ENCODE measurements at regions not wholly inside any gene's neighbourhood (a gene's known extent, or its start where the extent isn't known, plus 50 kb on each side); places are given as distances from the start of the nearest gene placed in this dataset.

GRCh38 chr12:75908961-75909605 is 122.5 kb downstream of the PHLDA1 start:
- peaks cover 11% of the 10 kb centered on the region for H3K4me1 ChIP-seq (ENCODE audit: low read depth)
- H3K4me3 ChIP-seq = no peak overlapping the region
- no peaks in the 10 kb centered on the region for H3K36me3 ChIP-seq
- no peak overlapping the region for H3K27ac ChIP-seq
- no peaks in the 10 kb centered on the region for H3K27me3 ChIP-seq
- no peaks in the 10 kb centered on the region for H3K9me3 ChIP-seq (ENCODE audit: low read depth)
- no peak for TF ChIP-seq CTCF (IDR thresholded peaks at IDR 0.05; ENCODE audit: low read depth, low read length)
- DNase-seq (ENCODE audit: low read depth in 1 of 2, low spot score in 1 of 2) = peak in 1 of 2 donors; percentile 92

- H3K4me3 ChIP-seq = no peak overlapping the region
- H3K36me3 ChIP-seq = no peaks in the 10 kb centered on the region
- no peak overlapping the region for H3K27ac ChIP-seq
- no peak for DNase-seq (ENCODE audit: low read depth in 1 of 2, low spot score in 1 of 2)
- TF ChIP-seq CTCF (IDR thresholded peaks at IDR 0.05; ENCODE audit: low read depth, low read length) = no peak
- H3K4me1 ChIP-seq (ENCODE audit: low read depth) = no peaks in the 10 kb centered on the region
- H3K9me3 ChIP-seq (ENCODE audit: low read depth) = no peaks in the 10 kb centered on the region
- no peaks in the 10 kb centered on the region for H3K27me3 ChIP-seq
Observed at GRCh38 chr12:75905922-75906321, 125.7 kb downstream of the PHLDA1 start.

- Histone ChIP-seq H3K27me3 (no peaks in the 10 kb centered on the region), H3K4me3 (no peak overlapping the region), H3K27ac (no peak overlapping the region), H3K36me3 (no peaks in the 10 kb centered on the region), H3K9me3 (ENCODE audit: low read depth) (no peaks in the 10 kb centered on the region), H3K4me1 (ENCODE audit: low read depth) (no peaks in the 10 kb centered on the region)
- no peak for TF ChIP-seq CTCF (IDR thresholded peaks at IDR 0.05; ENCODE audit: low read depth, low read length)
- DNase-seq (ENCODE audit: low read depth in 1 of 2, low spot score in 1 of 2) = no peak
Observed at GRCh38 chr12:75900781-75901254, 130.8 kb downstream of the PHLDA1 start.

- Histone ChIP-seq H3K4me3 (no peak overlapping the region), H3K9me3 (ENCODE audit: low read depth) (no peaks in the 10 kb centered on the region), H3K4me1 (ENCODE audit: low read depth) (peaks cover 3% of the 10 kb centered on the region), H3K36me3 (no peaks in the 10 kb centered on the region), H3K27me3 (no peaks in the 10 kb centered on the region), H3K27ac (no peak overlapping the region)
- DNase-seq (ENCODE audit: low read depth in 1 of 2, low spot score in 1 of 2) = no peak
- no peak for TF ChIP-seq CTCF (IDR thresholded peaks at IDR 0.05; ENCODE audit: low read depth, low read length)
Observed at GRCh38 chr12:75900226-75900625, 131.3 kb downstream of the PHLDA1 start.

GRCh38 chr12:75894965-75895754 is 136.4 kb downstream of the PHLDA1 start:
- H3K4me3 ChIP-seq = no peak overlapping the region
- H3K36me3 ChIP-seq = no peaks in the 10 kb centered on the region
- no peaks in the 10 kb centered on the region for H3K27me3 ChIP-seq
- no peak for DNase-seq (ENCODE audit: low read depth in 1 of 2, low spot score in 1 of 2)
- H3K9me3 ChIP-seq (ENCODE audit: low read depth) = no peaks in the 10 kb centered on the region
- H3K27ac ChIP-seq = no peak overlapping the region
- TF ChIP-seq CTCF (IDR thresholded peaks at IDR 0.05; ENCODE audit: low read depth, low read length) = no peak
- H3K4me1 ChIP-seq (ENCODE audit: low read depth) = peaks cover 8% of the 10 kb centered on the region
